ENCODE measurements at regions not wholly inside any gene's neighbourhood (a gene's known extent, or its start where the extent isn't known, plus 50 kb on each side); places are given as distances from the start of the nearest gene placed in this dataset.
A peak's percentile ranks its signal among the peaks of the same experiment; 100 is the strongest.
"Not testable (repeated sequence)": the region's sequence is repeated elsewhere in the genome, so short reads cannot be mapped to it uniquely, and the experiment has no call there.

GRCh38 chr6:60639185-60639584, 1646.8 kb downstream of the KHDRBS2 start:
- H2BK5ac ChIP-seq (ENCODE audit: low read depth, low read length); H3K79me2 ChIP-seq (ENCODE audit: control insufficient read depth in 1 of 2, insufficient read depth in 2 of 2, low read length in 2 of 2); H3K14ac ChIP-seq (ENCODE audit: insufficient read length); H3K56ac ChIP-seq (replicated peaks; ENCODE audit: insufficient read length, low read depth, low read length); H2BK120ac ChIP-seq (replicated peaks; ENCODE audit: low read depth, low read length); H3K9ac ChIP-seq (replicated peaks in 1 of 4; ENCODE audit: extremely low read depth in 1 of 4, low read depth in 3 of 4, low read length in 3 of 4); H3K18ac ChIP-seq (ENCODE audit: extremely low read depth, low read length); H3K9me3 ChIP-seq (ENCODE audit: insufficient read depth in 2 of 2, low read depth in 1 of 2, low read length in 1 of 2); H3K79me1 ChIP-seq (ENCODE audit: low read depth, low read length); H3K23ac ChIP-seq (ENCODE audit: insufficient read length); H3K27ac ChIP-seq (ENCODE audit: low read depth, low read length); H4K5ac ChIP-seq (ENCODE audit: insufficient read length, low read depth, low read length); H3K4me1 ChIP-seq (replicated peaks in 1 of 4; ENCODE audit: control insufficient read depth in 3 of 4, insufficient read depth in 4 of 4, low read length in 3 of 4); DNase-seq (ENCODE audit: low read depth in 1 of 2, low spot score in 2 of 2); H3K4ac ChIP-seq (replicated peaks; ENCODE audit: insufficient read length, low read depth, low read length); H2BK15ac ChIP-seq (ENCODE audit: low read length); H3K4me2 ChIP-seq (ENCODE audit: insufficient read depth in 1 of 2, low read depth in 2 of 2, low read length in 2 of 2); H3K36me3 ChIP-seq (ENCODE audit: control insufficient read depth in 2 of 4, insufficient read depth in 4 of 4, low read length in 3 of 4); FAIRE-seq; H3K27me3 ChIP-seq (replicated peaks in 1 of 4; ENCODE audit: control insufficient read depth in 3 of 4, extremely low read depth in 1 of 4, insufficient read depth in 3 of 4, low read length in 3 of 4); H4K8ac ChIP-seq (ENCODE audit: extremely low read depth, insufficient read depth, low read length); POLR2A ChIA-PET (ENCODE audit: partially characterized antibody); H3K23me2 ChIP-seq (ENCODE audit: low read depth, low read length); H2BK20ac ChIP-seq (ENCODE audit: low read length); H2AK5ac ChIP-seq (ENCODE audit: low read depth, low read length); H3K4me3 ChIP-seq (ENCODE audit: extremely low read depth in 1 of 4, insufficient read depth in 2 of 4, low read depth in 3 of 4, low read length in 4 of 4); H4K20me1 ChIP-seq (replicated peaks in 1 of 2; ENCODE audit: control insufficient read depth in 1 of 2, insufficient read depth in 2 of 2, low read length in 2 of 2); H4K91ac ChIP-seq (replicated peaks; ENCODE audit: insufficient read length, low read length); H2AFZ ChIP-seq (ENCODE audit: low read length); H2BK12ac ChIP-seq (ENCODE audit: low read depth, low read length): not testable (repeated sequence)
- TF ChIP-seq CTCF (IDR thresholded peaks at IDR 0.05; ENCODE audit: control extremely low read depth in 1 of 3, insufficient read depth in 1 of 3, low read depth in 1 of 3, low read length in 3 of 3), result peak in 2 of 3 experiments; percentile 19 to 24; a peak in 2 of 4 replicates
- peak; percentile 52 to 68 for TF ChIP-seq RAD21 (IDR thresholded peaks at IDR 0.05 in 1 of 2, conservative IDR thresholded peaks at IDR 0.05 in 1 of 2; ENCODE audit: low read depth in 2 of 2, low read length in 2 of 2)
- CTCF ChIA-PET (ENCODE audit: partially characterized antibody), result interaction anchor here (0.7 to 1.4 kb wide), 2 partner anchors 9 to 1521 kb away, joined by 3 to 7 read pairs; no protein-coding TSS in a partner anchor

Data from H1 (cell line).